HG03039 (cell line): ENCODE measurements at regions not wholly inside any gene's neighbourhood (a gene's known extent, or its start where the extent isn't known, plus 50 kb on each side); places are given as distances from the start of the nearest gene placed in this dataset.

Experiments used
- ATAC-seq: cut with Tn5 transposase; IDR thresholded peaks from one replicate; pipeline ENCODE4 v1.9.1; 2021; ENCODE audit warnings: mild to moderate bottlenecking, moderate library complexity; ENCODE audit not compliant: unreplicated experiment

- no peak for ATAC-seq
Measured at GRCh38 chr15:31953478-31953877, 76.8 kb upstream of the CHRNA7 start.

- ATAC-seq, result no peak
Measured at GRCh38 chr15:31954374-31955172, 75.7 kb upstream of the CHRNA7 start.

- ATAC-seq, result no peak
Measured at GRCh38 chr15:31955734-31956133, 74.6 kb upstream of the CHRNA7 start.

GRCh38 chr15:31957581-31957980, 72.7 kb upstream of the CHRNA7 start:
- ATAC-seq, result no peak

- ATAC-seq, result no peak
Measured at GRCh38 chr15:31964586-31965307, 65.6 kb upstream of the CHRNA7 start.

GRCh38 chr15:31970007-31970406, 60.3 kb upstream of the CHRNA7 start:
- ATAC-seq, result no peak

- ATAC-seq, result no peak
Measured at GRCh38 chr15:31973197-31973596, 57.1 kb upstream of the CHRNA7 start.

GRCh38 chr15:31974154-31974794, 56.0 kb upstream of the CHRNA7 start:
- no peak for ATAC-seq

- no peak for ATAC-seq
Measured at GRCh38 chr15:31974855-31975829, 55.2 kb upstream of the CHRNA7 start.

- no peak for ATAC-seq
Measured at GRCh38 chr15:31975830-31976229, 54.5 kb upstream of the CHRNA7 start.

- no peak for ATAC-seq
Measured at GRCh38 chr15:31977138-31977537, 53.2 kb upstream of the CHRNA7 start.

- ATAC-seq, result no peak
Measured at GRCh38 chr15:31977812-31978661, 52.3 kb upstream of the CHRNA7 start.
